ENCODE measurements at regions not wholly inside any gene's neighbourhood (a gene's known extent, or its start where the extent isn't known, plus 50 kb on each side); places are given as distances from the start of the nearest gene placed in this dataset.
"Not testable (repeated sequence)": the region's sequence is repeated elsewhere in the genome, so short reads cannot be mapped to it uniquely, and the experiment has no call there.

DNA sequence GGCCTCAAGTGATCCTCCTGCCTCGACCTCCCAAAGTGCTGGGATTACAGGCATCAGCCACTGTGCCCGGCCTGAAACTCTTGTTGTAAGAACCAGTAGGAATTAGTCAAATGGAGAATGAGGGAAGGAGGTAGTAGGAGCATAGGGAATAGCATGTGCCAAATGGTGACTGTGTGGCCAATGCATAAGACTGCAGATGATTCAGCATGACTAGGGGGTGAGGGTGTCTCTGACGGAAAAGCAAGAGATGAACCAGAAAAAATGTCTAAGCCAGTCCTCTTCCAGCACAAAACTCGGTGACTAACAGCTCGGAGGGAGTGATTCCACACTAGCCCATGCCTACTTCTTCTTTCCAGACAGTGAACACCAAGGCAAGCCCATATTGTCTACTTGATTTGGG lies 58.2 kb upstream of the DUSP21 start:
- no peak overlapping the region for H3K4me3 ChIP-seq (ENCODE audit: low read depth, low read length)
- TF ChIP-seq, protein P1, sequence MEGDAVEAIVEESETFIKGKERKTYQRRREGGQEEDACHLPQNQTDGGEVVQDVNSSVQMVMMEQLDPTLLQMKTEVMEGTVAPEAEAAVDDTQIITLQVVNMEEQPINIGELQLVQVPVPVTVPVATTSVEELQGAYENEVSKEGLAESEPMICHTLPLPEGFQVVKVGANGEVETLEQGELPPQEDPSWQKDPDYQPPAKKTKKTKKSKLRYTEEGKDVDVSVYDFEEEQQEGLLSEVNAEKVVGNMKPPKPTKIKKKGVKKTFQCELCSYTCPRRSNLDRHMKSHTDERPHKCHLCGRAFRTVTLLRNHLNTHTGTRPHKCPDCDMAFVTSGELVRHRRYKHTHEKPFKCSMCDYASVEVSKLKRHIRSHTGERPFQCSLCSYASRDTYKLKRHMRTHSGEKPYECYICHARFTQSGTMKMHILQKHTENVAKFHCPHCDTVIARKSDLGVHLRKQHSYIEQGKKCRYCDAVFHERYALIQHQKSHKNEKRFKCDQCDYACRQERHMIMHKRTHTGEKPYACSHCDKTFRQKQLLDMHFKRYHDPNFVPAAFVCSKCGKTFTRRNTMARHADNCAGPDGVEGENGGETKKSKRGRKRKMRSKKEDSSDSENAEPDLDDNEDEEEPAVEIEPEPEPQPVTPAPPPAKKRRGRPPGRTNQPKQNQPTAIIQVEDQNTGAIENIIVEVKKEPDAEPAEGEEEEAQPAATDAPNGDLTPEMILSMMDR (IDR thresholded peaks at IDR 0.05; ENCODE audit: insufficient read depth, low read depth, low read length) = no peak
- DNase-seq (ENCODE audit: low read depth) = no peak

DNA sequence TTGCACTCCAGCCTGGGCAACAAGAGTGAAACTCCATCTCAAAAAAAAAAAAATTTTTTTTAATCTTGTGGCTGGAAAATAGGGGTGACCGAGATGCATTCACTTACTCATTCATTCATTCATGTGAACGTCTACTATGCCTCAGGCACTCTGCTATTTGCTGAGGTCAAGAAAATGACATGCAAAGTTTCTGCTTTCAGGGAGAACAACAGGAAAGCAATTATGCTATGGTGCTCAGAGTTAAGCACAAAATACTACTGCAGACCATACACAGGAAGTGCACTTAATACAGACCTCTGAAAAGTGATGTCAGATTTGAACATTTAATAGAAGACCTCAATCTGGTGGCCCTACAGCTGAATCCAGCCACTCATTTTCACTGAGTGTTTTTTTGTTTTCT lies 59.6 kb upstream of the DUSP21 start:
- no peak overlapping the region for H3K4me3 ChIP-seq (ENCODE audit: low read depth, low read length)
- TF ChIP-seq, protein P1 (IDR thresholded peaks at IDR 0.05; ENCODE audit: insufficient read depth, low read depth, low read length) = no peak
- no peak for DNase-seq (ENCODE audit: low read depth)

DNA sequence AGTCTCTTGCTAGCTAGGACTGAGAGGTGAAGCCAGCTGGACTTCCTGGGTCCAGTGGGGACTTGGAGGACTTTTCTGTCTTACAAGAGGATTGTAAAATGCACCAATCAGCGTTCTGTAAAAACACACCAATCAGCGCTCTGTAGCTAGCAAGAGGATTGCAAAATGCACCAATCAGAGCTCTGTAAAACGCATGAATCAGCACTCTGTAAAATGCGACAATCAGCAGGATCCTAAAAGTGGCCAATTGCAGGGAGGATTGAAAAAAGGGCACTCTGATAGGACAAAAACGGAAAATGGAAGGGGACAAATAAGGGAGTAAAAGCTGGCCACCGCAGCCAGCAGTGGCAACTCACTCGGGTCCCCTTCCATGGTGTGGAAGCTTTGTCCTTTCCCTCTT lies 65.6 kb upstream of the DUSP21 start:
- no peak for DNase-seq (ENCODE audit: low read depth)
- no peak overlapping the region for H3K4me3 ChIP-seq (ENCODE audit: low read depth, low read length)
- TF ChIP-seq, protein P1 (IDR thresholded peaks at IDR 0.05; ENCODE audit: insufficient read depth, low read depth, low read length) = no peak

DNA sequence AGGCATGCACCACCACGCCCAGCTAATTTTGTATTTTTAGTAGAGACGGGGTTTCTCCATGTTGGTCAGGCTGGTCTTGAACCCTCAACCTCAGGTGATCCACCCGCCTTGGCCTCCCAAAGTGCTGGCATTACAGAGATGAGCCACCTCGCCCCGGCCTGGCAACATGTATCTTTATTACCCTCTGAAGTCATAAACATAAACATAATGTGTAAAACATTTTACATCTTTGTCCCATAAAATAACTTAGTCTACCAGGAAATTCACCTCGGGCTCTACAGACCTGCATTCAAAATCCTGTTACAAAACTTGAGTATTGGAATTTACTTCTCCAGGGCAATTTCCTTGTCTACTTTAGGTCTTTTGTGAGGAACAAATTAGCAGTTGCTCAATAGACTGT lies 68.1 kb upstream of the DUSP21 start:
- TF ChIP-seq, protein P1 (IDR thresholded peaks at IDR 0.05; ENCODE audit: insufficient read depth, low read depth, low read length) = no peak
- no peak for DNase-seq (ENCODE audit: low read depth)
- H3K4me3 ChIP-seq (ENCODE audit: low read depth, low read length) = no peak overlapping the region

DNA sequence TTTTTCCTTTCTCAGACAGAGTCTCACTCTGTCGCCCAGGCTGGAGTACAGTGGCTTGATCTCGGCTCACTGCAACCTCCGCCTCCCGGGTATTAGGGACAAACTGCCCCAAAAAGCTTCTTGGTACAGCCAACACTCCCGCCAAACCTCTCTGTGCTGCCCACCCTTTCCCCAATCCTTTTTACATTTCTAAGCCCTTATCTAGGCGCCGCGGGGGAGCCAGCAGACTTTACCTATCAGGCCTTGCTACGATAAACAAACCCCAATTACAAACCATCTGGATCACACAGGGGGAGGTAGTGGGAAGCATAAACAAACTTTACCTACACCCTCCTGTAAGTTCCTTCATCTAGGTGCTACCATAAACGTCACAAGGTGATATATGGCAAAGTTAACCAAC lies 69.8 kb upstream of the DUSP21 start:
- H3K4me3 ChIP-seq (ENCODE audit: low read depth, low read length) = not testable (repeated sequence)

DNA sequence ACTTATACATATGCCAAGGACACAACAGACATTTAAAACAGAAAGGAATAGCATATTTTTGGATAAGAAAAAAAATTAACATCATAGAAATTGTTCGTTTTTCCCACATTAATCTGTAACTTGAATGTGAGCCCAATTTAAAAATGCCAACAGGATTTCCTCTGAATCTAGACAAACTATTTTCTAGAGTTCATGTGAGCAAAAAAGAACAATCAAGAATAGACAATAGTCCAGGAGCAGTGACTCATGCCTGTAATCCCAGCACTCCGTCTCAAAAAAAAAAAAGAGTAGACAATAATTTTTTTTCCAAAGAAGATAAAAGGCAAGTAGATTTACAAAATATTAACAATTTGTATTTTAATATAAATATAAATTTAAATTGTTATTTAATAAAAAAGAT lies 73.7 kb upstream of the DUSP21 start:
- TF ChIP-seq, protein P1 (IDR thresholded peaks at IDR 0.05; ENCODE audit: insufficient read depth, low read depth, low read length) = no peak
- DNase-seq (ENCODE audit: low read depth) = no peak
- H3K4me3 ChIP-seq (ENCODE audit: low read depth, low read length) = no peak overlapping the region

More for the DNA sequence above, 69.8 kb upstream of the DUSP21 start:
- not testable (repeated sequence) for DNase-seq (ENCODE audit: low read depth)

DNA sequence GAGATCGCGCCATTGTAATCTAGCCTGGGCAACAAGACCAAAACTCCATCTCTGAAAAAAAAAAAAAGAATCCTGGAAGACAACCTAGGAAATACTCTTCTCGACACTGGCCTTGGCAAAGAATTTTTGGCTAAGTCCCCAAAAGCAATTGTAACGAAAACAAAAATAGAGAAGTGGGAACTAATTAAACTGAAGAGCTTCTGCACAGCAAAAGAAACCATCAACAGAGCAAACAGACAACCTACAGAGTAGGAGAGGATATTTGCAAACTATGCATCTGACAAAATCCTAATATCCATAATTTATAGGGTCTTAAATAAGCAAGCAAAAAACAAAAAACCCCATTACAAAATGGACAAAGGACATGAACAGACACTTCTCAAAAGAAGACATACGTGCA lies 76.5 kb upstream of the DUSP21 start:
- TF ChIP-seq, protein P1 (IDR thresholded peaks at IDR 0.05; ENCODE audit: insufficient read depth, low read depth, low read length) = no peak
- no peak overlapping the region for H3K4me3 ChIP-seq (ENCODE audit: low read depth, low read length)
- no peak for DNase-seq (ENCODE audit: low read depth)

Data from fibroblast of villous mesenchyme (primary cell).